ENCODE measurements at regions not wholly inside any gene's neighbourhood (a gene's known extent, or its start where the extent isn't known, plus 50 kb on each side); places are given as distances from the start of the nearest gene placed in this dataset.

DNA sequence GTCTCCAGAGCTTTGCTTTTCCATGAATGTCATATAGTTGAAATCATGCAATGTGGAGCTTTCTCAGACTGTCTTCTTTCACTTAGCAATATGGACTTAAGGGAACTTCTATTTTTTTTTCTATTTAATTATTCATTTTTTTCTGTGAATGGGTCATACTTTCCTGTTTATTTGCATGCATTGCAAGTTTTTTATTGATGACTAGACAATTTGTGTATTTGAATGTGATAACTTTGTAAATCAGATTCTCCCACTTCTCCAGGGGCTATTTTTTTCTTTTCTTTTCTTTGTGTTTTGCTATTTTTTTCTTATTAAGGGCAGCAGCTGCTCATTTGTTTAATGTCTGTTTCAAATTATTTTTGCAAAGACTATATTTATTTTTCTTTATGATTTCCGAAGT lies 1019.8 kb upstream of the ATXN7L3B start:
- TF ChIP-seq CTCF (IDR thresholded peaks at IDR 0.05) (no peak), SIN3A (IDR thresholded peaks at IDR 0.05; ENCODE audit: borderline replicate concordance, insufficient read depth, low read depth, low read length) (no peak), POLR2AphosphoS5 (IDR thresholded peaks at IDR 0.05; ENCODE audit: low read depth, low read length) (no peak)
- TF ChIP-seq, protein P1, sequence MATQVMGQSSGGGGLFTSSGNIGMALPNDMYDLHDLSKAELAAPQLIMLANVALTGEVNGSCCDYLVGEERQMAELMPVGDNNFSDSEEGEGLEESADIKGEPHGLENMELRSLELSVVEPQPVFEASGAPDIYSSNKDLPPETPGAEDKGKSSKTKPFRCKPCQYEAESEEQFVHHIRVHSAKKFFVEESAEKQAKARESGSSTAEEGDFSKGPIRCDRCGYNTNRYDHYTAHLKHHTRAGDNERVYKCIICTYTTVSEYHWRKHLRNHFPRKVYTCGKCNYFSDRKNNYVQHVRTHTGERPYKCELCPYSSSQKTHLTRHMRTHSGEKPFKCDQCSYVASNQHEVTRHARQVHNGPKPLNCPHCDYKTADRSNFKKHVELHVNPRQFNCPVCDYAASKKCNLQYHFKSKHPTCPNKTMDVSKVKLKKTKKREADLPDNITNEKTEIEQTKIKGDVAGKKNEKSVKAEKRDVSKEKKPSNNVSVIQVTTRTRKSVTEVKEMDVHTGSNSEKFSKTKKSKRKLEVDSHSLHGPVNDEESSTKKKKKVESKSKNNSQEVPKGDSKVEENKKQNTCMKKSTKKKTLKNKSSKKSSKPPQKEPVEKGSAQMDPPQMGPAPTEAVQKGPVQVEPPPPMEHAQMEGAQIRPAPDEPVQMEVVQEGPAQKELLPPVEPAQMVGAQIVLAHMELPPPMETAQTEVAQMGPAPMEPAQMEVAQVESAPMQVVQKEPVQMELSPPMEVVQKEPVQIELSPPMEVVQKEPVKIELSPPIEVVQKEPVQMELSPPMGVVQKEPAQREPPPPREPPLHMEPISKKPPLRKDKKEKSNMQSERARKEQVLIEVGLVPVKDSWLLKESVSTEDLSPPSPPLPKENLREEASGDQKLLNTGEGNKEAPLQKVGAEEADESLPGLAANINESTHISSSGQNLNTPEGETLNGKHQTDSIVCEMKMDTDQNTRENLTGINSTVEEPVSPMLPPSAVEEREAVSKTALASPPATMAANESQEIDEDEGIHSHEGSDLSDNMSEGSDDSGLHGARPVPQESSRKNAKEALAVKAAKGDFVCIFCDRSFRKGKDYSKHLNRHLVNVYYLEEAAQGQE (IDR thresholded peaks at IDR 0.05; ENCODE audit: insufficient read depth in 1 of 2, low read depth in 2 of 2, low read length in 1 of 2) = no peak

All from Panc1 (cell line).